ENCODE measurements at regions not wholly inside any gene's neighbourhood (a gene's known extent, or its start where the extent isn't known, plus 50 kb on each side); places are given as distances from the start of the nearest gene placed in this dataset.

DNA sequence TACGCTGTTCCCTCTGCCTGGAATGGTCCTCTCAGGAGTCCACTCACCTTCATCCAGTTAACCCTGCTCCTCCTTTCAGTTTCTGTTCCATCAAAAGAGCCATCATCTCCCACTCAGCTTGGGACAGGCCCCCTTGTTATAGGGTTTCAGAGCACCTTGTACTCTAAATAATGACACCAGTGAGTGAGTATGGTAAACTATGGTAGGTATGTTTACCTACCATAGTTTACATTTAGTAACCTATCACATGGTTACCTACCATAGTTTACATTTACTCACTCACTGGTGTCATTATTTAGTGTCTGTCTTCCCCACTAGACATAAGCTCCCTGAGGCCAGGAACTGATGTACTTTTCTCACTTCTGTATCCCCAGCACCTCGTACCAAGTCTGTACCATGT lies 130.2 kb upstream of the SESN3 start:
- Histone ChIP-seq H3K23ac (ENCODE audit: low read length) (no peak overlapping the region), H3K27me3 (ENCODE audit: insufficient read depth, low read length) (no peaks in the 10 kb centered on the region), H2BK12ac (ENCODE audit: low read length) (peak overlapping the region; percentile 89), H3K79me2 (ENCODE audit: control insufficient read depth, insufficient read depth, low read length, poor library complexity) (no peaks in the 10 kb centered on the region), H3K36me3 (ENCODE audit: control insufficient read depth in 1 of 2, insufficient read depth in 2 of 2, low read length in 2 of 2) (no peaks in the 10 kb centered on the region), H3K9me3 (ENCODE audit: insufficient read depth, low read depth, low read length) (no peaks in the 10 kb centered on the region), H3K27ac (ENCODE audit: low read depth, low read length) (no peak overlapping the region), H3K14ac (ENCODE audit: low read length) (peak overlapping the region; percentile 68), H4K12ac (ENCODE audit: low read depth, low read length) (no peak overlapping the region), H3K4me3 (ENCODE audit: low read depth, low read length) (no peak overlapping the region), H3K4me1 (ENCODE audit: control insufficient read depth in 1 of 2, insufficient read depth in 2 of 2, low read length in 2 of 2) (peaks cover 4 to 6% of the 10 kb centered on the region in 2 experiments), H3K79me1 (ENCODE audit: low read length) (peaks cover 10% of the 10 kb centered on the region), H3K18ac (ENCODE audit: low read length) (no peak overlapping the region), H4K8ac (ENCODE audit: low read depth, low read length) (no peak overlapping the region), H3K4me2 (ENCODE audit: low read length) (no peak overlapping the region), H2BK120ac (ENCODE audit: insufficient read depth, low read length, poor library complexity) (peak overlapping the region; percentile 79), H4K91ac (ENCODE audit: low read depth, low read length) (peak overlapping the region; percentile 54), H3K4ac (ENCODE audit: low read depth, low read length) (peak overlapping the region; percentile 35), H2AFZ (ENCODE audit: insufficient read depth, low read length, poor library complexity) (no peak overlapping the region), H2BK5ac (ENCODE audit: low read depth, low read length, poor library complexity) (peak overlapping the region; percentile 62), H2AK5ac (ENCODE audit: low read length) (peak overlapping the region; percentile 63), H3K9ac (ENCODE audit: low read length) (no peak overlapping the region)
- WGBS (ENCODE audit: extremely low coverage, insufficient coverage, insufficient read length) = no CpG with 5 or more reads among the region's 2 CpGs
- DNase-seq = no peak

DNA sequence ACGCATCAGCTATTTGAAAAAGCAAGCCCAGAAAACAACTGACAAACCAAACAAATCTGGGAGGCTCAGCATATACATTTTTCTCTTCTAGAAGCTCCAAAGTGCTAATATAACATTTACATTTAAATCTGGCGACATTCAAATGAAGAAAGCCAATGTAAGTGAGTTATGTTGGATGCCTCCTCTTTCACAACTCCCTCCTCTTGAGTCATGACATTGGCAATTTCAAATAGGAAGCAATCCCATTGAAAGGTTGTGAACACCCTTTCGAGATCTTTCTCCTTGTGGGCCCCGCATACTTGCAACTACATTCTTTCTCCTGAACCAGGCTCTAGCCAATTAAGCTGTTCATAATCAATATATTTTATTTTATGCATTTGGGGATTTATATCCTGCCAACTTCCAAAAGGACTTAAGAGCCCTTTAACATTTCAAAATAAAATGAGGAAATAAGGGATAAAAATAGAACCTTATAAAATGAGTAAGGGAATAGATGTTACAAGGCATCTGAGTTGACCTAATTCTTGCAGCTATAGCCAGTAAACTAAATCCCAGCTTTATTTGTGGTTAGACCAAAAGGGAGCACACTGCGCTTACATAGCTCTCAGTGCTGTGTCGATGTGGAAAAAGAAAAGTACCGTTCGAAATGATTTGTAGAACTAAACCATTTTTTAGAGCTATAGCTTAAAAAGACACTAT lies 129.5 kb upstream of the SESN3 start:
- Histone ChIP-seq H4K8ac (ENCODE audit: low read depth, low read length) (no peak overlapping the region), H3K14ac (ENCODE audit: low read length) (no peak overlapping the region), H3K4me3 (ENCODE audit: low read depth, low read length) (no peak overlapping the region), H2BK12ac (ENCODE audit: low read length) (no peak overlapping the region), H3K4me2 (ENCODE audit: low read length) (no peak overlapping the region), H3K79me1 (ENCODE audit: low read length) (peaks cover 10% of the 10 kb centered on the region), H4K91ac (ENCODE audit: low read depth, low read length) (no peak overlapping the region), H3K27ac (ENCODE audit: low read depth, low read length) (peak overlapping the region; percentile 36), H3K36me3 (ENCODE audit: control insufficient read depth in 1 of 2, insufficient read depth in 2 of 2, low read length in 2 of 2) (no peaks in the 10 kb centered on the region), H2BK120ac (ENCODE audit: insufficient read depth, low read length, poor library complexity) (peak overlapping the region; percentile 79), H3K23ac (ENCODE audit: low read length) (no peak overlapping the region), H3K4ac (ENCODE audit: low read depth, low read length) (no peak overlapping the region), H2AFZ (ENCODE audit: insufficient read depth, low read length, poor library complexity) (no peak overlapping the region), H3K4me1 (ENCODE audit: control insufficient read depth in 1 of 2, insufficient read depth in 2 of 2, low read length in 2 of 2) (peaks cover 4 to 6% of the 10 kb centered on the region in 2 experiments), H3K9ac (ENCODE audit: low read length) (no peak overlapping the region), H4K12ac (ENCODE audit: low read depth, low read length) (no peak overlapping the region), H3K9me3 (ENCODE audit: insufficient read depth, low read depth, low read length) (no peaks in the 10 kb centered on the region), H3K27me3 (ENCODE audit: insufficient read depth, low read length) (no peaks in the 10 kb centered on the region), H2AK5ac (ENCODE audit: low read length) (no peak overlapping the region), H2BK5ac (ENCODE audit: low read depth, low read length, poor library complexity) (no peak overlapping the region), H3K79me2 (ENCODE audit: control insufficient read depth, insufficient read depth, low read length, poor library complexity) (no peaks in the 10 kb centered on the region), H3K18ac (ENCODE audit: low read length) (no peak overlapping the region)
- DNase-seq = no peak
- no CpG with 5 or more reads among the region's 8 CpGs for whole genome bisulfite sequencing (ENCODE audit: extremely low coverage, insufficient coverage, insufficient read length)

DNA sequence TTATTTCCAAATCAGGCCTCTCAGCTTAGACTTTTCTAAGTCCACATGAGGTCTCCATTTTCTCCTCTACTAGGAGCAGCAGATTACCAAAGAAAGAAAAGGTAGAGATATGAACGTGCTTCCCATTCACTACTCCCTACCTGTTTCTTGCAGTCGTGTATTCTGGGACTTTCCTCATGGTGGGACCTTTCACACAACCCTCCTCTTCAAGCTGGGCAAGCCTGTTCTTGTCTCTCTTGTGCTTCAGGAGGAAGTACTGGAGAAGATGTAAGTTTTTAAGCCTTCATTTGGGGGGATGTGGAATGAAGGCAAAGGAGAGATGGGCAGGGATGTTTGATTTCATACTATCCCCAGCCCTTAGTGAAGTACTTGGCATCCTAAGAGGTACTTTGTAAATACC lies 128.8 kb upstream of the SESN3 start:
- H3K27ac ChIP-seq (ENCODE audit: low read depth, low read length) = peak overlapping the region; percentile 36
- H2BK120ac ChIP-seq (ENCODE audit: insufficient read depth, low read length, poor library complexity) = peak overlapping the region; percentile 19
- H2BK5ac ChIP-seq (ENCODE audit: low read depth, low read length, poor library complexity) = no peak overlapping the region
- H3K4me3 ChIP-seq (ENCODE audit: low read depth, low read length) = no peak overlapping the region
- H2AK5ac ChIP-seq (ENCODE audit: low read length) = no peak overlapping the region
- no peaks in the 10 kb centered on the region for H3K36me3 ChIP-seq (ENCODE audit: control insufficient read depth in 1 of 2, insufficient read depth in 2 of 2, low read length in 2 of 2)
- H3K14ac ChIP-seq (ENCODE audit: low read length) = no peak overlapping the region
- no peak overlapping the region for H3K23ac ChIP-seq (ENCODE audit: low read length)
- no peaks in the 10 kb centered on the region for H3K79me2 ChIP-seq (ENCODE audit: control insufficient read depth, insufficient read depth, low read length, poor library complexity)
- peaks cover 10% of the 10 kb centered on the region for H3K79me1 ChIP-seq (ENCODE audit: low read length)
- no peaks in the 10 kb centered on the region for H3K27me3 ChIP-seq (ENCODE audit: insufficient read depth, low read length)
- H4K12ac ChIP-seq (ENCODE audit: low read depth, low read length) = no peak overlapping the region
- H3K18ac ChIP-seq (ENCODE audit: low read length) = no peak overlapping the region
- peaks cover 4 to 6% of the 10 kb centered on the region in 2 experiments for H3K4me1 ChIP-seq (ENCODE audit: control insufficient read depth in 1 of 2, insufficient read depth in 2 of 2, low read length in 2 of 2)
- H3K4me2 ChIP-seq (ENCODE audit: low read length) = no peak overlapping the region
- DNase-seq = no peak
- no peaks in the 10 kb centered on the region for H3K9me3 ChIP-seq (ENCODE audit: insufficient read depth, low read depth, low read length)
- H3K4ac ChIP-seq (ENCODE audit: low read depth, low read length) = peak overlapping the region; percentile 25
- H4K91ac ChIP-seq (ENCODE audit: low read depth, low read length) = no peak overlapping the region
- no peak overlapping the region for H2AFZ ChIP-seq (ENCODE audit: insufficient read depth, low read length, poor library complexity)
- H3K9ac ChIP-seq (ENCODE audit: low read length) = no peak overlapping the region
- no CpG with 5 or more reads among the region's 2 CpGs for WGBS (ENCODE audit: extremely low coverage, insufficient coverage, insufficient read length)
- H2BK12ac ChIP-seq (ENCODE audit: low read length) = no peak overlapping the region
- H4K8ac ChIP-seq (ENCODE audit: low read depth, low read length) = no peak overlapping the region

DNA sequence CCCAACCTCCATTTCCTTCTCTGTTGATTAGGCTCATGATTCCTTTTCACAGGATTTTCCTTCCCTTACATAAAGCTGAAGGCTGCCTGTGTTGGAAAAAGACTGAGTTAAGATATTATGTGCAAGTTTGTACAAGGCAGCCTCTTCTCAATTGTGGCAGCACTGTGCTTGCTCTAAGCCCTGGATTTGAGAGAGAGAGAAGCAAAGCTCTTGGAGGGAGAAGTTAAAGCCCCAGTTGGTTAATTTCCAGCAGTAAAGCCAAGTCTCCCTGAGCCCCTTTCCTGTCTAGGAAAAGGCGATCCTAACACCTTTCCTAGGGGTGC lies 128.3 kb upstream of the SESN3 start:
- H4K8ac ChIP-seq (ENCODE audit: low read depth, low read length) = no peak overlapping the region
- no peaks in the 10 kb centered on the region for H3K36me3 ChIP-seq (ENCODE audit: control insufficient read depth in 1 of 2, insufficient read depth in 2 of 2, low read length in 2 of 2)
- no peak overlapping the region for H3K23ac ChIP-seq (ENCODE audit: low read length)
- peak overlapping the region; percentile 45 for H3K27ac ChIP-seq (ENCODE audit: low read depth, low read length)
- no peak overlapping the region for H3K18ac ChIP-seq (ENCODE audit: low read length)
- no peak overlapping the region for H3K14ac ChIP-seq (ENCODE audit: low read length)
- no peak overlapping the region for H3K4me3 ChIP-seq (ENCODE audit: low read depth, low read length)
- no peak for DNase-seq
- no peaks in the 10 kb centered on the region for H3K9me3 ChIP-seq (ENCODE audit: insufficient read depth, low read depth, low read length)
- H3K4me1 ChIP-seq (ENCODE audit: control insufficient read depth in 1 of 2, insufficient read depth in 2 of 2, low read length in 2 of 2) = peaks cover 4 to 6% of the 10 kb centered on the region in 2 experiments
- no peaks in the 10 kb centered on the region for H3K79me2 ChIP-seq (ENCODE audit: control insufficient read depth, insufficient read depth, low read length, poor library complexity)
- no peak overlapping the region for H2BK120ac ChIP-seq (ENCODE audit: insufficient read depth, low read length, poor library complexity)
- no CpG with 5 or more reads among the region's 1 CpG for WGBS (ENCODE audit: extremely low coverage, insufficient coverage, insufficient read length)
- no peak overlapping the region for H3K4me2 ChIP-seq (ENCODE audit: low read length)
- H4K12ac ChIP-seq (ENCODE audit: low read depth, low read length) = no peak overlapping the region
- H3K27me3 ChIP-seq (ENCODE audit: insufficient read depth, low read length) = no peaks in the 10 kb centered on the region
- H3K4ac ChIP-seq (ENCODE audit: low read depth, low read length) = no peak overlapping the region
- H2AFZ ChIP-seq (ENCODE audit: insufficient read depth, low read length, poor library complexity) = no peak overlapping the region
- peak overlapping the region; percentile 25 for H2BK12ac ChIP-seq (ENCODE audit: low read length)
- no peak overlapping the region for H3K9ac ChIP-seq (ENCODE audit: low read length)
- peak overlapping the region; percentile 39 for H2BK5ac ChIP-seq (ENCODE audit: low read depth, low read length, poor library complexity)
- peaks cover 10% of the 10 kb centered on the region for H3K79me1 ChIP-seq (ENCODE audit: low read length)
- H2AK5ac ChIP-seq (ENCODE audit: low read length) = no peak overlapping the region
- H4K91ac ChIP-seq (ENCODE audit: low read depth, low read length) = no peak overlapping the region
